HG02943 (cell line): ENCODE measurements at regions not wholly inside any gene's neighbourhood (a gene's known extent, or its start where the extent isn't known, plus 50 kb on each side); places are given as distances from the start of the nearest gene placed in this dataset.

Experiments used
- ATAC-seq: cut with Tn5 transposase; IDR thresholded peaks from one replicate; pipeline ENCODE4 v1.9.1; 2021; ENCODE audit warnings: mild to moderate bottlenecking, low read depth, moderate library complexity; ENCODE audit not compliant: unreplicated experiment

GRCh38 chr1:94708811-94709210 lies 111.3 kb upstream of the SLC44A3 start:
- ATAC-seq: no peak

DNA sequence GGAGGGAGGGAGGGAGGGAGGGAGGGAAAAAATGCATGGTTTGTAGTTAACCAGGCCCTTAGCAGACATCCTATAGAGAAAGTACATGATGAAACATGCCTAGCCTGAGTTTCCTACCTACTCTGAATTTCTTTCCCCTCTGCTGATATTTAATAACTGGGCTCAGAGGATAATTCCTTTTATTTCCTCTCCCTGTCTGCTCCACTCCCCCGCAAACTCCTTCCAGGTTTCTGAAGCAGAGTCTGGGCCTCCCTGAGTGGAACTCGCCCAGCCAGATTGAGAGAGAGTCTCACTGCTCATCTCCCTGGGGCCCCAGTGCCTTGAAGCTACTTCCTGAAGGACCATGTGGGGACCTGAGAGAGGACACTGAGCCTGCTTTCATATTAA lies 111.9 kb upstream of the SLC44A3 start:
- ATAC-seq: no peak

DNA sequence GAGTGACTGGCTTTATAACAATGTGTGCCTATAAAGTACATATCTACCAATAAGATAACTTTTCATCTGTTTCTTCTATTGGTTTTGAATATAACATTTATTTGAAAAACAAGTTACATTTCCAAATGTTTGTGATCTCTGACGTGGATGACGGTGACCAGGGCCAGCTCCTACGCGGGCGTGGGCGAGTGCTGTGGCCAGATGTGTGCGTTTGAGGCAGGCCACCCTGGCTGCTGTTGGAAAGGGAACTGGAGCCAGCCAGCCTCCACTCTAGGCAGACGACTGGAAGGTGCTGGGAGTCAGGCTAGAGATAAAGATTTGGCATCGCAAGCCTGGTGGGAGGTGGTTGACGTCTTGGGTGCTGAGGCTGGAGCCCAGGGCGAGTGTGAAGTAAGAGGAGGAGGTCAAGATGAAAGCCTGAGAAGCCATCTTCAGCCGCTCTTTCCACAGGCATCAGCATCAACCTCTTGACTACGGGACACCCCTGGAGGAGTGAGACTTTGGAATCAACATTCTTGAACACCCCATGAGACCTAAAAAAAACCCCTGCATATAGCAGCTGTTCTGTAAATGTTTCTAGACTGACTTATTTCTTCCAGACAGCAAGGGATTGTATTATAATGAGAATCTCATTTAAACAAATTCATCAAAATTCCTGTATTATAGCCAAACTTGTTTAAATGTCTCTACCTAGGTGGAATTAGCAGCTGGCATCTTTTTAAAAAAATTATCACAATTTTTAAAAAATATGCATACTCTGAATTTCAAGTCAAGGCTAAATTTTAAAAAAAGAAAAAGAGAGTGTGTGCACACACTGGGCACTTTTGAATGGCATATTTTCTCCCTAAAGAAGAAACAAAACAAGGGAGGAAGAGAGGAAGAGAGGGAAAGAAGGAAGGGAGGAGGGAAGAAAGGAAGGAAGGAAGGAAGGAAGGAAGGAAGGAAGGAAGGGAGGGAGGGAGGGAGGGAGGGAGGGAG lies 112.5 kb upstream of the SLC44A3 start:
- ATAC-seq: no peak

DNA sequence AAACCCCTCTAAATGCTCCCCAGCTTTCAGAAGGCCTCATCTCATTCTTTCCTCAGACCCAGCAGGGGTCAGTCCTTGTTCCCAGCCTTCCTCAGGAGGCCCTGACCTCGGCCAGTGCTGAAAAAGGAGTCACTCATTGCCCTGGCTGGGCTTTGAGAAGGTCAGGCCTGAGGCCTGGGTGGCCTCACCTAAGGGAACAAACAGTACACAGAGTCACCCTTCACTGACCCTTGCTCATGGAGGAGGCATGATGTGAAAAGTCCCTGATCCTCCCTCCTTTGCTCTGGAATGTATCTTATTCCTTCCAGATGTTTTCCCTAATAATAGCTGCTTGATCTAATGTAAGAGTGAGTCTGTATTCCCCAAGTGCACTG lies 117.7 kb upstream of the SLC44A3 start:
- ATAC-seq: no peak

GRCh38 chr1:94701796-94702441 lies 118.2 kb upstream of the SLC44A3 start:
- ATAC-seq: no peak

DNA sequence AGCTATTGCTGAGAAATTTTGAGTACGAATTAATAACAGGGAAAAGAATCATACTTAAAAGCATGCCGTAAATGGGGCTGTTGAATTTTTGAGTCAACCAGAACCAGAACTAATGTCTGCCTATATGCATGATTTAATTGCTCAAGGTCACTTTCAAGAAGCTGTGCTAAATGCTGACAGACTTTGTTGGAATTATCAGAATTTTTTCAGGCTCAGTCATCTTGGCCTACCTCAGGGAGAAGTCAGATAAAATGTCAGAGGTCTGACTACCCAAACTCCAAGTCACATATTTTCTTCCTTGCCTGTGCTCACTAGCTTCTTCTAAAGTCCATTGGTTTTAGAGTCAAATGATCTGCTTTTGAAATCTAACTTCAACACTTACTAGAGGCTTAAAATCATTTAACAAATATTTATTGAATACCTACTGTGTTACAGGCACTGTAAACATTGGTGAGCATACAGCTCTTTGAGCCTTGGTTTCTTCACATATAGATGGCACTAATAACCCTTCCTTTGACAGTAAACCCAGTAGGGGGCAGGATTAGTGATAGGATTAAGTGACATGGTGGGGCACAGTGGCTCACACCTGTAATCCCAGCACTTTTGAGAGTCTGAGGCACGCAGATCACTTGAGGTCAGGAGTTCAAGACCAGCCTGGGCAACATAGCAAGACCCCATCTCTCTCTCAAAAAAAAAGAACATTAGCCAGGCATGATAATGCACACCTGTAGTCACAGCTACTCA lies 121.2 kb upstream of the SLC44A3 start:
- ATAC-seq: no peak

DNA sequence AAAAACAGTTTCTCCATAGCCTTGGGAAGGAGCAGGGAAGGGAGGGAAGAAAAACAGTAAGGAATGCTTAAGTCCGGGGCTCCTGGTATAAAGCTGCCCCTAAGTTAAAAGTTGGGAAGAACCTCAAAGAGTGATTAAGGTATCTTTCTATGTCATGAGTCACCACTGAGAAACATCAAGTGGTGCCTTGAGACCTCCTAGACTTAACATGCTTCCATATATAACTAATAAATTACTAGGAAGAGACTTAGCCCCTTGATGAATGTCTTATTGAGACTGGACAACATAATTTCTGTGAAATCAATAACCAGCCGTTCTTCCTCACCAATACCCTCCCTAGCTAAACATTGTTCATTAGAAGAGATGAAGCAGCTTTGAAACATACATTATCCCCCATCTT lies 121.8 kb upstream of the SLC44A3 start:
- no peak for ATAC-seq

DNA sequence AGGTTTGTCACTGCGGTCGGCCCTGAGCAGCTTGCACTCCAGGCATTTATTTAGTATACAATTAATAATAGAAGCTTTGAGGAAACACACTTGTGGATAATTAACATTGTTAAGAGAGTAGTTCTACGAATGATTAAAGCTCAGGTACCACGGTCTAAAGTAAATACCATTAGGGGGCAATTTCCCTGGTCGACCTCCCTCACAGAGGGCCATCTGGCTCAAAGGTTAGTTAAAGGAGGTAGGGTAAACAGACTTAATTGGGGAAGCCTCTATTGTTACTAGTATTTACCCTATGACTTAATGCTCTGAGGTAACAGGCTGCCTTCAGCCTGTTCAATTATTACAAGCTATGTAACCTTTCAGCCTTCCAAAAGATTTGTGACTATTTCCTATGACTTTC lies 122.3 kb upstream of the SLC44A3 start:
- no peak for ATAC-seq

- ATAC-seq: no peak
Observed at GRCh38 chr1:94694226-94694915, 125.8 kb upstream of the SLC44A3 start.

DNA sequence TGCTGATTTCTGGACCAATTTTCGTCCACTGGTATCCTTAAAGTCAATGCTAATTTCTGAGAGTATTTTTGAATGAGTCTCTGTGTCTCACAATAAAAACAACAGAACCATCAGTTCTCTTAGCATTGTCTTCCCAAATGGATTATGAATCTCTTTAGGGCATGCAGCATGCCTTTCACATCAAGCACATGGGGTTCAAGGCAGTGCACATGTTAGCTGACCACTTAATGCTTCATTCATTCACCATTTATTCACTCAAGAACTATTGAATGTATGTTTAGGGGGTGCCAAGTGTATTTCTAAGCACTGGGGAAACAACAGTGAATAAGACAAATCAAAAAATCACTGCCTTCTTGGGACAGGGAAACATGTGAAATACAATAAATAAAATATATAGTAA lies 126.7 kb upstream of the SLC44A3 start:
- no peak for ATAC-seq

DNA sequence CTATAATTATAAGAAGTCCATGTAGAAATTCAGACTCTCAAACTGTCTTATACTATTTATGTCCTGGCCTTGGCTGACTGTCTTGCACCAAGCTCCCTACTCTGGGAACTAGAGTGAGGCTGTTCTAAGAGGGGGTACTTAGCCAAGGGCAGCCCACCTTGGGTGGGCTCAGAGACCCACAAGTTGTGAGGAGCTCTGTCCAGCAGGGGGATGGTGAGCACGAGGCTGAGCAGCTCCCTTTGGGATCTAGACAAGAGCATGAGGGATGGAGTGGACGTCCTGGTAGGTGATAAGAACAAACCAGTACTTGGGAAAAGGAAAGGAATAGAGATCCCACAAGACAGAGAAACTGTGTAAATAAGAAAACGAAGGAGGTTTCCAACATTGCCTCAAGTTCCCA lies 127.1 kb upstream of the SLC44A3 start:
- no peak for ATAC-seq

DNA sequence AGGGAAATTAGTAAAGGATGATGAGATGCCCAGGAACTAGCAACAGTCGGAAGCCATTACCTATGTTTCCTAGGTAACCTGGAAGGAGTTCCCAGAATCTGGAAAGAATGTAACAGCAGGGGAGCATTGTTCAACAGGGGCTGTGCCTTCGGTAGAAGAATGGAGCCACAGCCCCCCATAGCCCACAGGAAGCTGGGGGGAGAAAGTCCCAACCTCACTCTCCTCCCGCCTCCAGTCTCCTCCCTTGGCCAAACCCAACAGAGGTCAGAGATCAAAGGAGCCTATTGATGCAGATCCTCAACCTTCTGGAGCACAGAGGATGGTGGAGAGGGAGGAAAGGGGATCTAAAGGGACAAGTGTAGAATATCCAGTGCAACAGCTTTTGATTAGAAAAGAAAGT lies 131.5 kb upstream of the SLC44A3 start:
- ATAC-seq: no peak

GRCh38 chr1:94686882-94687281 lies 133.3 kb upstream of the SLC44A3 start:
- no peak for ATAC-seq

- ATAC-seq: no peak
Observed at GRCh38 chr1:94684690-94685250, 135.4 kb upstream of the SLC44A3 start.

DNA sequence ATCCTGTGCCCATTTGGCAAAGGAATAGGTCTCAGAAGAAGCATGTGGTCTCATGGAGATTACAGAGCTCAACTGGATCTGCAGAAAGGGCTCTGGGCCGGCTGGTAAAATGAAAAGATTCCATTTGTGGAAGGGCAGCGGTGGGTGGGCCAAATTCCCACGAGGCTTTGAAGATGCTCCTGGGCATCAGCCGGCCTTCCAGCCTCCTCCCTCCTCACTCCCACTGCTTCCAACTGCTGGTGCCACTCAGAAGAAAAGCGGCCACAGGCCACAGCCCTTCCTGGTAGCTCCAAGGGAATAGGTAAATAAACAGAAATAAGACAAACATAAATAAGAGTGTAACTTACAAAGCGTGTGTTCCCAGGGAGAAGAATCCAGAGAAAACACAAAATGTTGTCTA lies 136.3 kb upstream of the SLC44A3 start:
- ATAC-seq: no peak

DNA sequence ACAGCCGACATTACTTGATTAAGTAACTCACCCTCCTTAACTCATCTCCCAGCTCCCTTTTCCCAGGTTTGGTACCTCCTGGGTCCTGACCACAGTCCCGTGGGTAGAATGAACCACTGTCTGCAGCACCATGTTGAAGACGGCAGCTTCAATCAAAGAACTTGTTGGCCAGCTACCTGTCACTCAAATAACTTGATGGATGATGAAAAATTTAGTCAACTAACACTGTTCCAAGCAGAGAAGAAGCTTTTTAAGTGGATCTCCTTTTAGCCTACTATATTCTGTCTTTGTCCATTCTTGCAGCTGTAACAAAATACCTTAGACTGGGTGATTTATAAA lies 138.4 kb upstream of the F3 start:
- no peak for ATAC-seq

GRCh38 chr1:94679332-94680038 lies 137.9 kb upstream of the F3 start:
- ATAC-seq: no peak

- no peak for ATAC-seq
Observed at GRCh38 chr1:94678202-94678848, 136.8 kb upstream of the F3 start.

DNA sequence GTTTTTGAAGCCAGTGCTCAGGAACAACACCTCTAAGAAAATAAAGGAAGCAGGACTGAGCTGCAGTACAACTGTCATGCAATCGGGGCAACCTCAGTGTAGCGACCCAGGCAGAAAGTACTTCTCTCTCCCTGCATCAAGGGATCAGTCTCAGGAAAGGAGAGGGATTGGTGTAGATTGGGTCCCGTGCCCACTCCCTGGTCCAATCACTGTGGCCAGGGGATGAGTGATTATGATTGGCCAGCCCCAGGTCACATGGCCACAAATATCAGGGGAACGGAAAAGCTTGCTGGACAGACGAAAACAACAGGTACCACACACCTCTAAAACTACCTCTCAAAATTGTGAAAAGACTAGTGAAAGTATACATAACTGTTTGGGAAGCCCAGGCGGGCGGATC lies 136.2 kb upstream of the F3 start:
- no peak for ATAC-seq
